ENCODE measurements at regions not wholly inside any gene's neighbourhood (a gene's known extent, or its start where the extent isn't known, plus 50 kb on each side); places are given as distances from the start of the nearest gene placed in this dataset.

DNA sequence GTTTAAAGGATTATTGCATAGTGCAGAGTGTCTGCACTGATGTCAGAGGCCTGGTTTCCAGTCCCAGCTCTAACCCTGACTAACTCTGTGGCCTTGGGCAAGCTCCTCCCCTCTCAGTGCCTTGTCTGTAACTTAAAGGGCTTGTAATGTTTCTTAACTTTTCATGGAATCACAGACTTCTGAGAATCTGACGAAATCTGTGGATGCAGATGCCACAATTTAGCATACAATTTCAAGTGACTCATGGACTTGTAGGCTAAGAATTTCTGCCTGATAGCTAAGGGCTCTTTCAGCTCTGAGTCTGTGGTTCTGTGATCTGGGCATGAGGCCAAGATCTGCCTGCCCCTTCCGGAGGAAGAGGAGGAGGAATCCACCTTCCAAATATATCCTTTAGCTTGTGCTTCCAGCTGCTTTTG lies 236.9 kb downstream of the AR start:
- no peaks in the 10 kb centered on the region for H3K27me3 ChIP-seq (ENCODE audit: low read depth)
- H3K36me3 ChIP-seq: no peaks in the 10 kb centered on the region
- H3K27ac ChIP-seq (replicated peaks): peak overlapping the region; percentile 86
- TF ChIP-seq, protein P1, sequence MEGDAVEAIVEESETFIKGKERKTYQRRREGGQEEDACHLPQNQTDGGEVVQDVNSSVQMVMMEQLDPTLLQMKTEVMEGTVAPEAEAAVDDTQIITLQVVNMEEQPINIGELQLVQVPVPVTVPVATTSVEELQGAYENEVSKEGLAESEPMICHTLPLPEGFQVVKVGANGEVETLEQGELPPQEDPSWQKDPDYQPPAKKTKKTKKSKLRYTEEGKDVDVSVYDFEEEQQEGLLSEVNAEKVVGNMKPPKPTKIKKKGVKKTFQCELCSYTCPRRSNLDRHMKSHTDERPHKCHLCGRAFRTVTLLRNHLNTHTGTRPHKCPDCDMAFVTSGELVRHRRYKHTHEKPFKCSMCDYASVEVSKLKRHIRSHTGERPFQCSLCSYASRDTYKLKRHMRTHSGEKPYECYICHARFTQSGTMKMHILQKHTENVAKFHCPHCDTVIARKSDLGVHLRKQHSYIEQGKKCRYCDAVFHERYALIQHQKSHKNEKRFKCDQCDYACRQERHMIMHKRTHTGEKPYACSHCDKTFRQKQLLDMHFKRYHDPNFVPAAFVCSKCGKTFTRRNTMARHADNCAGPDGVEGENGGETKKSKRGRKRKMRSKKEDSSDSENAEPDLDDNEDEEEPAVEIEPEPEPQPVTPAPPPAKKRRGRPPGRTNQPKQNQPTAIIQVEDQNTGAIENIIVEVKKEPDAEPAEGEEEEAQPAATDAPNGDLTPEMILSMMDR (IDR thresholded peaks at IDR 0.05; ENCODE audit: borderline replicate concordance): no peak
- intact Hi-C loops (cut with micrococcal nuclease): no loop called here
- H3K4me1 ChIP-seq: peaks cover 36% of the 10 kb centered on the region
- no peaks in the 10 kb centered on the region for H3K9me3 ChIP-seq (replicated peaks)
- peak; percentile 67 for DNase-seq
- H3K4me3 ChIP-seq: no peak overlapping the region

DNA sequence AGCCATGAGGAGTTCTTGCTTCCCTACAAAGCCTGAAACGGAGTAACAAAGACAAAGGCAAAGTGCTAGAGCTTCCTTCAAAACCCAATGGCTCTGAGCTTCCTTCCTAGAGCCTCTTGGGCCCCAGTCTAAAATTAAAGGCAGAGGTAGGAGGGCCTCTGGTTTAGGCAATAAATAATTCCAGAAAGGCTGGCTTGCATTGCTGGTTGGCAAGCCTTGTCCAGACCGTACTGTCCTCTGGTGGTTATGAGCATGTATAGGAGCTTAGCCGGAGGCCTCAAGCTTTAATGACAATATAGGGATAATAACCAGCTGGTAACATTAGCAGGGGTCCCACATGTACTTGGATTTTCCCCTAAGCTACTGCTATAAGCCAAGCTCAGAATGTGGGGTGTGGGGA lies 237.3 kb downstream of the AR start:
- no peak for DNase-seq
- no peaks in the 10 kb centered on the region for H3K27me3 ChIP-seq (ENCODE audit: low read depth)
- TF ChIP-seq, protein P1 (IDR thresholded peaks at IDR 0.05; ENCODE audit: borderline replicate concordance): peak; percentile 60
- H3K9me3 ChIP-seq (replicated peaks): no peaks in the 10 kb centered on the region
- intact Hi-C loops (cut with micrococcal nuclease): no loop called here
- H3K27ac ChIP-seq (replicated peaks): peak overlapping the region; percentile 86
- no peaks in the 10 kb centered on the region for H3K36me3 ChIP-seq
- no peak overlapping the region for H3K4me3 ChIP-seq
- peaks cover 36% of the 10 kb centered on the region for H3K4me1 ChIP-seq

DNA sequence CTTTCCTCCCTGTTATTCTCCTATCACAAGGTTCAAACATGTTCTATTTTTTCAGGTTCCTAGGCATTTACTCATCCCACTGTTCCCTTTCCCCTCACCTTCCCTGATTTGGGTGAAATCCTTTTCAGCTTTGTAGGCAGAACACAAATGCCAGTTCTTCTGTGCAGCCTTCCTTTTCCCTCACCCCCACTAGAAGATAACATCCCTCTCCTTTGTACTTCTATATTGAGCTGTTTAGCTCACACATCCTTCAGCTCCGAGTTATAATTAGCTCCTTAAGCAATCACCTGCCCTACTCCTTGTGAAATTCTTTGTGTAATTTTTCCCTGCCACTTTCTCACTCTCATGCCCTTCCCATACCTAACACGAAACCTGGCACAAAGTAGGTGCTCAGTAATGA lies 240.9 kb downstream of the AR start:
- Histone ChIP-seq H3K4me3 (peak overlapping the region; percentile 33), H3K4me1 (peaks cover 23% of the 10 kb centered on the region), H3K36me3 (no peaks in the 10 kb centered on the region), H3K27ac (replicated peaks) (peak overlapping the region; percentile 76), H3K9me3 (replicated peaks) (no peaks in the 10 kb centered on the region), H3K27me3 (ENCODE audit: low read depth) (no peaks in the 10 kb centered on the region)
- DNase-seq: no peak
- intact Hi-C loops (cut with micrococcal nuclease): no loop called here
- TF ChIP-seq, protein P1 (IDR thresholded peaks at IDR 0.05; ENCODE audit: borderline replicate concordance): no peak

DNA sequence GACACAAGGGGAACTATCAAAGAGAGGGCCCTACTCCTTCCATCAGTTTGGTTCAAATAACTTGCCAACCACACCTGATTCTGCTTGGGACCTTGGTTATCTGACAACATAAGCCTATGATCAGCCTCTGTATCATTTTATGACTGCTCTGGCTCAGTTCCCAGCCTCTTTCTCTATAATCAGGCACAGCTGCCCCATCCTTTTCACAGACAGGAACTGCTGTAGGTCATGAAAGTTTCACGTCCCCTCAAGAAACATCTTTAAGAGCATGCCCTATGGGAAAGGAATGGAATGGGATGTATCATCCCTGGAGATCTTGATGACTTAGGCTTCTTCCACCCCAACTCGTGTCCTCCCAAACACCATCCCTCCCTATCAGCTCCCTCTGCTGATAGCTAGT lies 243.4 kb downstream of the AR start:
- Histone ChIP-seq H3K4me3 (no peak overlapping the region), H3K27me3 (ENCODE audit: low read depth) (no peaks in the 10 kb centered on the region), H3K9me3 (replicated peaks) (no peaks in the 10 kb centered on the region), H3K4me1 (peaks cover 4% of the 10 kb centered on the region), H3K36me3 (no peaks in the 10 kb centered on the region), H3K27ac (replicated peaks) (no peak overlapping the region)
- intact Hi-C loops (cut with micrococcal nuclease): no loop called here
- TF ChIP-seq, protein P1 (IDR thresholded peaks at IDR 0.05; ENCODE audit: borderline replicate concordance): no peak
- no peak for DNase-seq

DNA sequence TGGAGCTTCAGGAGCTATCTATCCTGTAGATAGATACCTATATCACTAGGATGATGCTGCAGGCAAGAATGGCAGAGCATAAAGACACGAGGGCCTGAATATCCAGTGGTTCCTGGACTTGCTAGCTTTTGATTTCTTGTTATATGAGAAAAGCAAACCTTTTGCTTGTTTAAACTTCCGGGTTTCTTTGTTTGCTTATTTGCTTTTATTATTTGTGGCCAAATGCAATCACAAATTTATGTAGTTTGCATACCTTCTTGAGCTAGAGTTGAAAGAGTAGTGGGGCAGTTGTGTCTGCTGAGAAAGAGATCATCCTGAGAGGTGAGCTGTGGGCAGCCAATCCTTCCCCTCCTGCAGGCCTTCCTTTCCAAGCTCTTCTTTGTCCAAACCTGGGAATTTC lies 245.7 kb downstream of the AR start:
- no peaks in the 10 kb centered on the region for H3K9me3 ChIP-seq (replicated peaks)
- TF ChIP-seq, protein P1 (IDR thresholded peaks at IDR 0.05; ENCODE audit: borderline replicate concordance): no peak
- intact Hi-C loops (cut with micrococcal nuclease): no loop called here

More for the DNA sequence above, 245.7 kb downstream of the AR start:
- peaks cover 4% of the 10 kb centered on the region for H3K4me1 ChIP-seq
- H3K36me3 ChIP-seq: no peaks in the 10 kb centered on the region
- no peak for DNase-seq
- H3K4me3 ChIP-seq: no peak overlapping the region
- H3K27ac ChIP-seq (replicated peaks): no peak overlapping the region
- H3K27me3 ChIP-seq (ENCODE audit: low read depth): no peaks in the 10 kb centered on the region

All from left ventricle myocardium inferior (tissue), 1 donor.